Mammary epithelial cell (primary cell): ENCODE measurements at regions not wholly inside any gene's neighbourhood (a gene's known extent, or its start where the extent isn't known, plus 50 kb on each side); places are given as distances from the start of the nearest gene placed in this dataset.

Experiments
- CTCF ChIP-seq, 2 donors: IDR thresholded peaks in 1 of 2; conservative IDR thresholded peaks in 1 of 2; 2 replicates each; pipeline ENCODE4 v1.5.1; 2011 to 2012; ENCODE audit warnings: inconsistent platforms in 2 of 2, low read length in 2 of 2, mild to moderate bottlenecking in 2 of 2, control low read depth in 1 of 2, low read depth in 1 of 2; ENCODE audit not compliant: insufficient read depth in 1 of 2; ENCODE audit errors: extremely low read depth in 1 of 2
- EZH2 ChIP-seq: IDR thresholded peaks from 2 replicates; pipeline ENCODE4 v1.6.1; 2012; ENCODE audit warnings: low read length, inconsistent platforms, borderline replicate concordance

DNA sequence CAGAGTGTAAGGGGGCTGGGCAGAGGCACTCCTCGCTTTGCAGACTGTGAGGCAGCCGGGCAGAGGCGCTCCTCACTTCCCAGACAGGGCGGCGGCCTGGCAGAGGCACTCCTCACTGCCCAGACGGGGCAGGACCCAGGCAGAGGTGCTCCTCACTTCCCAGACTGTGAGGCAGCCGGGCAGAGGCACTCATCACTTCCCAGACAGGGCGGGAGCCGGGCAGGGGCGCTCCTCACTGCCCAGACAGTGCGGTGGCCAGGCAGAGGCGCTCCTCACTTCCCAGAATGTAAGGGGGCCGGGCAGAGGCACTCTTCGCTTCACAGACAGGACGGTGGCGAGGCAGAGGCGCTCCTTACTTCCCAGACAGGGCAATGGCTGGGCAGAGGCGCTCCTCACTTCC lies 442.5 kb downstream of the SPATA31D1 start:
- no peak for TF ChIP-seq CTCF (conservative IDR thresholded peaks at IDR 0.05 in 1 of 2, IDR thresholded peaks at IDR 0.05 in 1 of 2; ENCODE audit: extremely low read depth in 1 of 2, insufficient read depth in 1 of 2, low read depth in 1 of 2, low read length in 2 of 2)
- TF ChIP-seq EZH2, result no peak
